ENCODE measurements at regions not wholly inside any gene's neighbourhood (a gene's known extent, or its start where the extent isn't known, plus 50 kb on each side); places are given as distances from the start of the nearest gene placed in this dataset.

- in situ Hi-C loops (cut with MboI; ENCODE audit: low sequenced_read_pairs in 4 of 4) (loop anchor here in 3 of 4 donors (25.0 kb wide), 2 partner anchors 289 to 364 kb away; no protein-coding TSS in a partner anchor), intact Hi-C loops (cut with DNase I; ENCODE audit: low total_unique reads) (no loop called here)
- no peak for ATAC-seq
- TF ChIP-seq CTCF (IDR thresholded peaks at IDR 0.05 in 4 of 5, conservative IDR thresholded peaks at IDR 0.05 in 1 of 5), result no peak
- TF ChIP-seq POLR2A (IDR thresholded peaks at IDR 0.05), result no peak
- no peak for DNase-seq
- Histone ChIP-seq H3K27me3 (no peaks in the 10 kb centered on the region), H3K4me1 (no peaks in the 10 kb centered on the region), H3K9me3 (no peaks in the 10 kb centered on the region), H3K27ac (no peak overlapping the region), H3K36me3 (no peaks in the 10 kb centered on the region), H3K4me3 (no peak overlapping the region)
Measured at GRCh38 chr3:160047876-160048275, 59.2 kb downstream of the IL12A start.

GRCh38 chr3:160049038-160049437 is 60.4 kb downstream of the IL12A start:
- no peak overlapping the region for H3K27ac ChIP-seq
- ATAC-seq (no peak), DNase-seq (no peak)
- in situ Hi-C loops (cut with MboI; ENCODE audit: low sequenced_read_pairs in 4 of 4), result loop anchor here in 3 of 4 donors (25.0 kb wide), 2 partner anchors 288 to 363 kb away; no protein-coding TSS in a partner anchor
- H3K9me3 ChIP-seq, result no peaks in the 10 kb centered on the region
- H3K4me3 ChIP-seq, result no peak overlapping the region
- H3K27me3 ChIP-seq, result no peaks in the 10 kb centered on the region
- intact Hi-C loops (cut with DNase I; ENCODE audit: low total_unique reads), result no loop called here
- no peaks in the 10 kb centered on the region for H3K4me1 ChIP-seq
- TF ChIP-seq POLR2A (IDR thresholded peaks at IDR 0.05) (no peak), CTCF (IDR thresholded peaks at IDR 0.05 in 4 of 5, conservative IDR thresholded peaks at IDR 0.05 in 1 of 5) (no peak)
- H3K36me3 ChIP-seq, result no peaks in the 10 kb centered on the region

GRCh38 chr3:160049565-160049964 is 60.9 kb downstream of the IL12A start:
- Histone ChIP-seq H3K4me3 (no peak overlapping the region), H3K27me3 (no peaks in the 10 kb centered on the region), H3K27ac (no peak overlapping the region), H3K36me3 (no peaks in the 10 kb centered on the region), H3K9me3 (no peaks in the 10 kb centered on the region), H3K4me1 (no peaks in the 10 kb centered on the region)
- in situ Hi-C loops (cut with MboI; ENCODE audit: low sequenced_read_pairs in 4 of 4), result loop anchor here in 3 of 4 donors (25.0 kb wide), 2 partner anchors 288 to 363 kb away; no protein-coding TSS in a partner anchor
- intact Hi-C loops (cut with DNase I; ENCODE audit: low total_unique reads), result no loop called here
- ATAC-seq, result no peak
- no peak for DNase-seq
- no peak for TF ChIP-seq CTCF (IDR thresholded peaks at IDR 0.05 in 4 of 5, conservative IDR thresholded peaks at IDR 0.05 in 1 of 5)
- no peak for TF ChIP-seq POLR2A (IDR thresholded peaks at IDR 0.05)

GRCh38 chr3:160049988-160050387 is 61.4 kb downstream of the IL12A start:
- Histone ChIP-seq H3K4me1 (no peaks in the 10 kb centered on the region), H3K9me3 (no peaks in the 10 kb centered on the region), H3K36me3 (no peaks in the 10 kb centered on the region), H3K27me3 (no peaks in the 10 kb centered on the region), H3K27ac (no peak overlapping the region), H3K4me3 (no peak overlapping the region)
- TF ChIP-seq POLR2A (IDR thresholded peaks at IDR 0.05) (no peak), CTCF (IDR thresholded peaks at IDR 0.05 in 4 of 5, conservative IDR thresholded peaks at IDR 0.05 in 1 of 5) (no peak)
- in situ Hi-C loops (cut with MboI; ENCODE audit: low sequenced_read_pairs in 4 of 4), result loop anchor here in 3 of 4 donors (25.0 kb wide), 2 partner anchors 287 to 362 kb away; no protein-coding TSS in a partner anchor
- DNase-seq (no peak), ATAC-seq (no peak)
- intact Hi-C loops (cut with DNase I; ENCODE audit: low total_unique reads), result no loop called here
